Erythroblast (primary cell): ENCODE measurements at regions not wholly inside any gene's neighbourhood (a gene's known extent, or its start where the extent isn't known, plus 50 kb on each side); places are given as distances from the start of the nearest gene placed in this dataset.
"Not testable (repeated sequence)": the region's sequence is repeated elsewhere in the genome, so short reads cannot be mapped to it uniquely, and the experiment has no call there.

Experiments used
- GATA1 ChIP-seq: IDR thresholded peaks from 2 replicates; pipeline ENCODE4 v1.6.1; 2011; ENCODE audit warnings: low read depth, mild to moderate bottlenecking, control low read depth, low read length, moderate library complexity
- POLR2A ChIP-seq: IDR thresholded peaks from 2 replicates; pipeline ENCODE4 v1.6.1; 2011; ENCODE audit warnings: mild to moderate bottlenecking, low read length

GRCh38 chr18:22283855-22284254, 114.5 kb downstream of the GATA6 start:
- TF ChIP-seq POLR2A, GATA1: not testable (repeated sequence)
